Medulla oblongata (tissue), 1 donor: ENCODE measurements at regions not wholly inside any gene's neighbourhood (a gene's known extent, or its start where the extent isn't known, plus 50 kb on each side); places are given as distances from the start of the nearest gene placed in this dataset.
"Not testable (repeated sequence)": the region's sequence is repeated elsewhere in the genome, so short reads cannot be mapped to it uniquely, and the experiment has no call there.

Experiments
- DNase-seq: peaks from one replicate; pipeline ENCODE4 v3.0.0-alpha.2; 2015; ENCODE audit errors: extremely low spot score

GRCh38 chr10:30170814-30171213 lies 111.4 kb upstream of the JCAD start:
- DNase-seq = no peak

DNA sequence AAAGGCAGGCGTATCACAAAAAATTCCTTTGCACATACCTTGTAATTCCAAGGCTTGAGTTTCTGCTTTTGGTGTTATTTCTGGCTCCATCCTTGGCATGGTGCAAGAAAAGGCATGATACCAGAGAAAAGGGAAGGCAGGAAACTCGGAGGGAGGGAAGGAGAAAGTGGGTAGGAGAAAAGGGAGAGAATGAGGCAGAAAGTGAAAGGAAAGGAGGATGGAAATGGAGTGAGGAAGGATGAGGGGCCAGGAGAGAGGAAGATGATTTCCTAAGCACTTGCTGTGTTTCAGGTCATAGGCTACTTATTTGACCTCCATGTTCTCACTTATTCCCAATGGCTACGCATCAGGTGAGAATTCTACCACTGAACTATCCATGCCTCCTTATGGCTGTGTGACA lies 110.8 kb upstream of the JCAD start:
- DNase-seq = no peak

DNA sequence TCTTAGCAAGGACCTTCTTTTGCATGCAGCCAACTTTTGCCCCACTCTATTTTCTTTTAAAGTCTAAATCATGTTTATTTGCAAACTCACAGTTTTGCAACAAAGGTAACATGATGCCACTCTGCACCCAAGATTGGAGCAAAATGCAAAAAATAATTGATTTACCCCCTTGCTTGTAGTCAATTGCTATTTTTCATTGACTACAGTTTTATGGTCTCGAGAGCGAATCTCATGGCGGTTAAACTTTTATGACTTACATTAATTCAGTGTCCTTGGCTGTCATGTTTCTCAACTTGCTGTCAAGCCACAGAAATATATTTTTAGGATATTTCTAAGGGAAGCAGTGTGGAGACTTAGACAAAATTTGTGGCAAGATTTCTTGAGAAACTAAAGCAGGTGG lies 110.0 kb upstream of the JCAD start:
- DNase-seq = no peak

GRCh38 chr10:30166929-30167328 lies 107.5 kb upstream of the JCAD start:
- no peak for DNase-seq

DNA sequence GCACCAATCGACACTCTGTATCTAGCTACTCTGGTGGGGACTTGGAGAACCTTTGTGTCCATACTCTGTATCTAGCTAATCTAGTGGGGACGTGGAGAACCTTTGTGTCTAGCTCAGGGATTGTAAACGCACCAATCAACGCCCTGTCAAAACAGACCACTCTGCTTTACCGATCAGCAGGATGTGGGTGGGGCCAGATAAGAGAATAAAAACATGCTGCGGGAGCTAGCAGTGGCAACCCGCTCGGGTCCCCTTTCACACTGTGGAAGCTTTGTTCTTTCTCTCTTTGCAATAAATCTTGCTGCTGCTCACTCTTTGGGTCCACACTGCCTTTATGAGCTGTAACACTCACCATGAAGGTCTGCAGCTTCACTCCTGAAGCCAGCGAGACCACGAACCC lies 104.0 kb upstream of the JCAD start:
- not testable (repeated sequence) for DNase-seq

- DNase-seq = not testable (repeated sequence)
Measured at GRCh38 chr10:30162796-30163195, 103.4 kb upstream of the JCAD start.

- DNase-seq = no peak
Measured at GRCh38 chr10:30160271-30160982, 101.0 kb upstream of the JCAD start.

DNA sequence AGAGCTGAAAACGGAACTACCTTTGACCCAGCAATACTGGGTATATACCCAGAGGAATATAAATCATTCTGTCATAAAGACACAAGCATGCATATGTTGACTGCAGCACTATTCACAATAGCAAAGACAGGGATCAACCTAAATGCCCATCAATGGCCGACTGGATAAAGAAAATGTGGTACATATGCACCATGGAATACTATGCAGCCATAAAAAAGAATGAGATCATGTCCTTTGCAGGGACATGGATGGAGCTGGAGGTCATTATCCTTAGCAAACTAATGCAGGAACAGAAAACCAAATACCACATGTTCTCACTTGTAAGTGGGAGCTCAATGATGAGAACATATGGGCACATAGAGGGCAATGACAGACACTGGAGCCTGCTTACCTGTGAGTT lies 100.2 kb upstream of the JCAD start:
- not testable (repeated sequence) for DNase-seq

DNA sequence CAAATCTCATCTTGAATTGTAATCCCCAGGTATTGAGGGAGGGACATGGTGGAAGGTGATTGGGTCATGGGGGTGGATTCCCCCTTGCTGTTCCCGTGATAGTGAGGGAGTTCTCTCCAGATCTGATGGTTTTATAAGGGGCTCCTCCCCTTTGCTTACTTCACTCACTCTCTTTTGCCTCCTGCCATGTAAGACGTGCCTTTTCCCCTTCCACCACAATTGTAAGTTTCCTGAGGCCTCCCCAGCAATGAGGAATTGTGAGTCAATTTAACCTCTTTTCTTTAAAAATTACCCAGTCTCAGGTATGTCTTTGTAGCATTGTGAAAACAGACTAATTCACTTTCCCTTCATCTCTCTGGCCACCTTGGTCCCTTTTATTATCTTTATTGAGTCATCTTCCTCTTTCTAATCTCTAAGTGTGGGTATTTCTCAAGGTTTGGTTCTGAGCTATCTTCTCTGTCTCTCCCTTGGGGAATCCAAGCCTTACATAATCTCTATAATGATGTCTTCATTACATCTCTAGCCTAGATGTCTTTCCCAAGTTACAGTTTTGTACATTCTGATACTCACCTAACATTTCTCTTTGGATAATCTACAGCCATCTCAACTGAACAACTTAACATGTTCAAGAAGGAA lies 99.1 kb upstream of the JCAD start:
- no peak for DNase-seq

GRCh38 chr10:30155401-30155800 lies 96.0 kb upstream of the JCAD start:
- DNase-seq = no peak

- no peak for DNase-seq
Measured at GRCh38 chr10:30154561-30154960, 95.2 kb upstream of the JCAD start.

DNA sequence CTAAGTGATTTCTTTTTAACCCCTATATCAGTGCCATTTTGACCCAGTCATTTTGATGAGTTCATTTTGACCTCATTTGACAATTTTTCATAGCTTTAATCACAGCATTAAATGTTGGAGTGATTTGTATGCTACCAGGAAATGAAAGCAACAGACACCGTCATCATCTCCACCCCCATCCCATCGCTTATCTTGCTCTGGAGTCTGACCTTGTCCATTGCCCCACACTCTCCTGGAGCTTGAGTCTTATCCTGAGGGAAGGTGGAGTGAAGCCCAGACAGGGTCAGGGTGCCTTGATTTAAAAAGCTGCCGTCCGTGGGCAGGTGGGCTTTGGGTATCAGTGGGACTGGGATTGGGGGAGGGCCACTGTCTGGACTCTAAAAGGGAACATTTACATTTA lies 94.7 kb upstream of the JCAD start:
- no peak for DNase-seq

GRCh38 chr10:30151581-30152389 lies 92.4 kb upstream of the JCAD start:
- DNase-seq = no peak

DNA sequence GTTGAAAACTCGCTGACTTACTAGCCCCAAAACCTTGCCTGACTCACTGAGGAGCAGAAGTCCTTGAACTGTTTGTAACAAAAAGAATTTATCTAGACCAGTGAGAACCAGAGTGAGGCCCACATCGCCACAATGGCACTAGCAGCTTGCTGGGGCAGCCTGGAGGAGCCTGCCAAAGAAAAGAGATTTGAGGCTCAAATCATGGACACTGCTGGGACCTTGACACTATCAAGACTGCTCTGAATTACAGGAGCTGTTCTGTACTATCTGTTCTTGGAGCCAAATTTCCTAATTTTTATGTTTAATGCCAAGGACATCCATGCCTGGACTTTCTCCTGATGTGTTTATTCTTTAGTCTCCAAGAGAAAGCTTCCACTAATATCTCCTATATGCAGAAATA lies 82.0 kb upstream of the JCAD start:
- DNase-seq = no peak

DNA sequence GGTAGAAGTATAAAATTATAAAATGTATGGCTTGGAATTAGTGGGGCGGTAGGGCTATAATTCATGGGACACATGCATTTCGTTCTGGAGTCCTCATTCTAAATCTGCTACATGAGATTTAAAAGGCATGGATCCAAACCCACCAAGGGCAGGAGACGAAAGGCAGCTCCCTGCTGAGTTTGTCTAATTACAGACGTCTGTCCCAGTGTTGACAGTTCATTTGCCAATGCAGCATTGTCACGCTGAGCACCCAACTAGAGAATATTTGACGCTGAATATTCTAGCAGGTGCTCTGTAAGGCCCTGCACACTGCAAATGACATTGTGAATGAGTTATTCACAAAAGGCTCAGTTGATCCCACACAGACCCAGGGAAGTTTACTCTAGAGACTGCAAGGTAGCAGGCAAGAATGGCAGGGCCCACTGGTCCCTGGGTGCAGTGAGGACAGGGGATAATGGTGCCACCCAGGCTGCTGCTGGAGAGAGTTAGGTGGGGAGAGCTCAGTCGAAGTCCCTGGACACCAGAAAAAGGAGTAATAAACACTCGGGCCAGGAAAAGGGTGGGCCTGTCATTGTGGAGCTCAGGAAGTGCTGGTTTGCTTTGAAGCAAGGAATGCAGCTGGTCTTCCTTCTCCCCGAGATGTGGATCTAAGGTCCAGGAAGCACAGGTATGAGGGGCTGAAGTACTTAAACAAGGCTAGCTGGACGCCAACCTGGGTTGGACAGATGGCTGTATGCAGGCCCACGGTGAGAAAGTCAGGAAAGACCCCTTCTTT lies 75.0 kb upstream of the JCAD start:
- no peak for DNase-seq

GRCh38 chr10:30133198-30133597 lies 73.8 kb upstream of the JCAD start:
- no peak for DNase-seq

GRCh38 chr10:30131369-30131768 lies 72.0 kb upstream of the JCAD start:
- not testable (repeated sequence) for DNase-seq

- DNase-seq = not testable (repeated sequence)
Measured at GRCh38 chr10:30129326-30129725, 69.9 kb upstream of the JCAD start.

- no peak for DNase-seq
Measured at GRCh38 chr10:30127120-30127541, 67.7 kb upstream of the JCAD start.

- DNase-seq = no peak
Measured at GRCh38 chr10:30125496-30125895, 66.1 kb upstream of the JCAD start.

DNA sequence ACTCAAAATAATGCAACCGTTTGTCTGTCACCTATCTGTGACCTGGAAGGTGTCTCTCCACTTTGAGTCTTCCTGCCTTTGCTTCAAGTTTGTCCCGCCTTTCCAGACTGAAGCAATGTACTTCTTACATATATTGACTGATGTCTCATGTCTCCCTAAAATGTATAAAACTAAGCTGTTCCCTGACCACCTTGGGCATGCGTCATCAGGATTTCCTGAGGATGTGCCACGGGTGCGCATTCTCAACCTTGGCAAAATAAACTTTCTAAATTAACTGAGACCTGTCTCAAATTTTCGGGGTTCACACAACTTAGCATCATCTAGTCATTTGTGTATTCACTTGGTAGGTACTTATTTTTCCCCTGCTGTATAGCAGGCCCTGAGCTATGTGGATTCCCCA lies 65.3 kb upstream of the JCAD start:
- DNase-seq = no peak

DNA sequence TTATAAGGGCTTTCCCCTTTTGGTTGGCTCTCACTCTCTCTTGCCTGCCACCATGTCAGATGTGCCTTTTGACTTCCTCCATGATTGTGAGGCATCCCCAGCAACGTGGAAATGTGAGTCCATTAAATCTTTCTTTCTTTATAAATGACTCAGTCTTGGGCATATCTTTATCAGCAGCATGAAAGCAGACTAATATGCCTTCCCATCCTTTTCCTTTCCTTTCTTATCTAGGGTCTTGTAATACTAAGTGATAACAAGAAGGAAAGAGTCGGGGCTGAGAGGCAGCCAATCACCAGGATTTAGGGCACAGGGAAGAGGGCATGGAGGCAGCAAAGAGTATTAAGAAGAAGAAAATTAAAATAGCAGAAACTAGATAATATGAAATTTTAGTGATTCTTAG lies 62.0 kb upstream of the JCAD start:
- no peak for DNase-seq
